ENCODE measurements at regions not wholly inside any gene's neighbourhood (a gene's known extent, or its start where the extent isn't known, plus 50 kb on each side); places are given as distances from the start of the nearest gene placed in this dataset.

DNA sequence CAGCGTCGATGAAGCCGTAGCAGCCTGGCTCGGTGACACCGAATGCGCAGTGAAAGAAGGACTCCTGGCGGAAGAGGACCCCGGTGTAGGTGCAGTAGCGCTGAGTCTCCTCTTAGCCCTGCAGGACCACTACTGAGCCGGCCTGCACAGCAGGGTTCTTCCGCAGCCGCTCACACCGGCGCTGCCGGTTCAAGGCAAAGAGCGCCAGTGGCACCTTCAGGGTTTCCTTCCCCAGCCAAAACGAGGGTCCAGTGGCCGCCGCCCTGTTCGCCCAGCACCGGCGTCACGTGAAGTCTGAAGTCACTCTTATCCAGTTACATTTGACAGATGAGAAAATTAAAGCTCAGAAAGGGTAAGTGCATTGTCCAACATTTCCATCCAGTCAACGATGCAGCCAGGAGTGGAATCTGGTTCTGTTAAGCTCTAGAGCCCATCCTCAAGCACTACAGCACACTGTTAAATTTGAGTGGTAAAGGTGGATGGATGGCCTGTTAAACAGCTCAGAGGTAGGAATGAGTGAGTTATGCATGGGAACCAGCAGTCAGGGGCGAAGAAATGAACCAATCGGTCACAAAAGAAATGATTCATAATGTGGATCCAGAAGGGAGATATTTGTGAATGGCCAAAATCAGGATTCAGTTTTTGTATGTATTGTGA, 50.2 kb upstream of the SMIM36 start:
- H3K9me3 Mint-ChIP-seq: no peaks in the 10 kb centered on the region
- ChIA-PET CTCF (no interaction called here), POLR2A (no interaction called here)
- peaks cover 26% of the 10 kb centered on the region for H3K27me3 Mint-ChIP-seq
- H3K36me3 ChIP-seq (ENCODE audit: insufficient read depth, low read length): no peaks in the 10 kb centered on the region
- no peak for DNase-seq
- H3K27ac Mint-ChIP-seq: no peak overlapping the region
- no peaks in the 10 kb centered on the region for H3K4me1 ChIP-seq (ENCODE audit: insufficient read depth, low read length)
- TF ChIP-seq, protein P1, sequence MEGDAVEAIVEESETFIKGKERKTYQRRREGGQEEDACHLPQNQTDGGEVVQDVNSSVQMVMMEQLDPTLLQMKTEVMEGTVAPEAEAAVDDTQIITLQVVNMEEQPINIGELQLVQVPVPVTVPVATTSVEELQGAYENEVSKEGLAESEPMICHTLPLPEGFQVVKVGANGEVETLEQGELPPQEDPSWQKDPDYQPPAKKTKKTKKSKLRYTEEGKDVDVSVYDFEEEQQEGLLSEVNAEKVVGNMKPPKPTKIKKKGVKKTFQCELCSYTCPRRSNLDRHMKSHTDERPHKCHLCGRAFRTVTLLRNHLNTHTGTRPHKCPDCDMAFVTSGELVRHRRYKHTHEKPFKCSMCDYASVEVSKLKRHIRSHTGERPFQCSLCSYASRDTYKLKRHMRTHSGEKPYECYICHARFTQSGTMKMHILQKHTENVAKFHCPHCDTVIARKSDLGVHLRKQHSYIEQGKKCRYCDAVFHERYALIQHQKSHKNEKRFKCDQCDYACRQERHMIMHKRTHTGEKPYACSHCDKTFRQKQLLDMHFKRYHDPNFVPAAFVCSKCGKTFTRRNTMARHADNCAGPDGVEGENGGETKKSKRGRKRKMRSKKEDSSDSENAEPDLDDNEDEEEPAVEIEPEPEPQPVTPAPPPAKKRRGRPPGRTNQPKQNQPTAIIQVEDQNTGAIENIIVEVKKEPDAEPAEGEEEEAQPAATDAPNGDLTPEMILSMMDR (IDR thresholded peaks at IDR 0.05): no peak
- H3K27ac ChIP-seq (ENCODE audit: low read depth in 1 of 2, low read length in 2 of 2): no peak overlapping the region
- peaks cover 0 to 6% of the 10 kb centered on the region in 2 experiments for H3K9me3 ChIP-seq (ENCODE audit: control insufficient read depth in 1 of 2, insufficient read depth in 1 of 2, low read length in 2 of 2)
- no peaks in the 10 kb centered on the region for H3K27me3 ChIP-seq (ENCODE audit: control insufficient read depth in 1 of 2, insufficient read depth in 2 of 2, low read length in 2 of 2)
- no peak overlapping the region for H3K4me3 ChIP-seq (ENCODE audit: low read length)
- intact Hi-C loops (cut with DNase I, micrococcal nuclease): no loop called here
- no peaks in the 10 kb centered on the region for H3K4me1 Mint-ChIP-seq (ENCODE audit: low read depth)
- no peaks in the 10 kb centered on the region for H3K36me3 Mint-ChIP-seq (ENCODE audit: low read depth)
- H3K4me3 Mint-ChIP-seq: no peak overlapping the region
- ATAC-seq (ENCODE audit: poor library complexity): no peak
